Neural progenitor cell (in vitro differentiated cells): ENCODE measurements at regions not wholly inside any gene's neighbourhood (a gene's known extent, or its start where the extent isn't known, plus 50 kb on each side); places are given as distances from the start of the nearest gene placed in this dataset.

Source experiments
- CTCF ChIP-seq: fragments of 200-600 bp; sonication (generic); IDR thresholded peaks from 2 replicates; pipeline ENCODE4 v1.5.1; 2017; ENCODE audit warnings: antibody characterized with exemption, mild to moderate bottlenecking
- EZH2 ChIP-seq: fragments of 200-600 bp; sonication (generic); IDR thresholded peaks from 2 replicates; pipeline ENCODE4 v1.6.1; 2017; ENCODE audit warnings: antibody characterized with exemption, mild to moderate bottlenecking, moderate library complexity
- EZH2phosphoT487 ChIP-seq: fragments of 200-600 bp; sonication (generic); IDR thresholded peaks from 2 replicates; pipeline ENCODE4 v1.6.1; 2017; ENCODE audit warnings: antibody characterized with exemption

- TF ChIP-seq CTCF = no peak
- no peak for TF ChIP-seq EZH2
- TF ChIP-seq EZH2phosphoT487 = no peak
These were observed 107.5 kb upstream of the TLR4 start for GRCh38 chr9:117596678-117597077.
